ENCODE measurements at regions not wholly inside any gene's neighbourhood (a gene's known extent, or its start where the extent isn't known, plus 50 kb on each side); places are given as distances from the start of the nearest gene placed in this dataset.

- Histone ChIP-seq H4K20me1 (ENCODE audit: insufficient read depth, low read length) (no peaks in the 10 kb centered on the region), H2AFZ (ENCODE audit: low read length) (peak overlapping the region; percentile 20), H3K27me3 (ENCODE audit: insufficient read depth, low read length) (no peaks in the 10 kb centered on the region), H3K27ac (ENCODE audit: low read depth, low read length) (peak overlapping the region; percentile 34), H3K4me2 (ENCODE audit: insufficient read depth, low read length) (no peak overlapping the region), H3K79me2 (ENCODE audit: insufficient read depth, low read length) (peaks cover 5% of the 10 kb centered on the region), H3K9me3 (ENCODE audit: low read depth, low read length) (no peaks in the 10 kb centered on the region), H3K4me3 (ENCODE audit: insufficient read depth, low read length) (no peak overlapping the region), H3K4me1 (ENCODE audit: insufficient read depth, low read length) (peaks cover 46% of the 10 kb centered on the region), H3K36me3 (ENCODE audit: insufficient read depth, low read length) (no peaks in the 10 kb centered on the region)
- no peak for DNase-seq (ENCODE audit: insufficient read length, low spot score, missing footprints)
- TF ChIP-seq, protein P1, sequence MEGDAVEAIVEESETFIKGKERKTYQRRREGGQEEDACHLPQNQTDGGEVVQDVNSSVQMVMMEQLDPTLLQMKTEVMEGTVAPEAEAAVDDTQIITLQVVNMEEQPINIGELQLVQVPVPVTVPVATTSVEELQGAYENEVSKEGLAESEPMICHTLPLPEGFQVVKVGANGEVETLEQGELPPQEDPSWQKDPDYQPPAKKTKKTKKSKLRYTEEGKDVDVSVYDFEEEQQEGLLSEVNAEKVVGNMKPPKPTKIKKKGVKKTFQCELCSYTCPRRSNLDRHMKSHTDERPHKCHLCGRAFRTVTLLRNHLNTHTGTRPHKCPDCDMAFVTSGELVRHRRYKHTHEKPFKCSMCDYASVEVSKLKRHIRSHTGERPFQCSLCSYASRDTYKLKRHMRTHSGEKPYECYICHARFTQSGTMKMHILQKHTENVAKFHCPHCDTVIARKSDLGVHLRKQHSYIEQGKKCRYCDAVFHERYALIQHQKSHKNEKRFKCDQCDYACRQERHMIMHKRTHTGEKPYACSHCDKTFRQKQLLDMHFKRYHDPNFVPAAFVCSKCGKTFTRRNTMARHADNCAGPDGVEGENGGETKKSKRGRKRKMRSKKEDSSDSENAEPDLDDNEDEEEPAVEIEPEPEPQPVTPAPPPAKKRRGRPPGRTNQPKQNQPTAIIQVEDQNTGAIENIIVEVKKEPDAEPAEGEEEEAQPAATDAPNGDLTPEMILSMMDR (IDR thresholded peaks at IDR 0.05; ENCODE audit: extremely low read depth, low read depth, low read length): no peak
These were observed 226.8 kb upstream of the FN1 start for GRCh38 chr2:215662715-215663114.

DNA sequence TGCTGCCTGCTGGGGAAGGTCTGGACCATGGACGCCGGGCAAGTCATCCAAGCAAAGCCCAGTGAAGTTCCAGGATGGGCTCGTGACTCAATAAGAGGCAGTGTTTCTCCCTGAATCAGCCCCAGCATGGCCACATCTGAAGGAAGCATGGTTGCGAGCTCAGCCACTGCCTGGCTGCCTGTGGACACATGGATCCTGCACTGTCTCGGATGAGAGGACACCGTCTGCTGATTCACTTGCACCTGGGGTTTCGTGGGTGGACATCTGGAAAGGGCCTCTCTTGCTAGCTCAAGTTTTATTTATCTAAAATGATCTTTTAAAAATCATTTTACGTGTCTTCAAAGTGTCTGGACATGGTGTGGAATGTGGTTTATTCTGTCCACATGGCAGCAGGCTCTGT, 224.8 kb upstream of the FN1 start:
- H3K27ac ChIP-seq (ENCODE audit: low read depth, low read length): peak overlapping the region; percentile 73
- no peaks in the 10 kb centered on the region for H3K36me3 ChIP-seq (ENCODE audit: insufficient read depth, low read length)
- no peak overlapping the region for H3K4me2 ChIP-seq (ENCODE audit: insufficient read depth, low read length)
- H3K27me3 ChIP-seq (ENCODE audit: insufficient read depth, low read length): no peaks in the 10 kb centered on the region
- H3K4me1 ChIP-seq (ENCODE audit: insufficient read depth, low read length): peaks cover 50% of the 10 kb centered on the region
- DNase-seq (ENCODE audit: insufficient read length, low spot score, missing footprints): no peak
- H4K20me1 ChIP-seq (ENCODE audit: insufficient read depth, low read length): no peaks in the 10 kb centered on the region
- no peaks in the 10 kb centered on the region for H3K9me3 ChIP-seq (ENCODE audit: low read depth, low read length)
- peaks cover 5% of the 10 kb centered on the region for H3K79me2 ChIP-seq (ENCODE audit: insufficient read depth, low read length)
- TF ChIP-seq, protein P1 (IDR thresholded peaks at IDR 0.05; ENCODE audit: extremely low read depth, low read depth, low read length): no peak
- H3K4me3 ChIP-seq (ENCODE audit: insufficient read depth, low read length): no peak overlapping the region
- peak overlapping the region; percentile 78 for H2AFZ ChIP-seq (ENCODE audit: low read length)

DNA sequence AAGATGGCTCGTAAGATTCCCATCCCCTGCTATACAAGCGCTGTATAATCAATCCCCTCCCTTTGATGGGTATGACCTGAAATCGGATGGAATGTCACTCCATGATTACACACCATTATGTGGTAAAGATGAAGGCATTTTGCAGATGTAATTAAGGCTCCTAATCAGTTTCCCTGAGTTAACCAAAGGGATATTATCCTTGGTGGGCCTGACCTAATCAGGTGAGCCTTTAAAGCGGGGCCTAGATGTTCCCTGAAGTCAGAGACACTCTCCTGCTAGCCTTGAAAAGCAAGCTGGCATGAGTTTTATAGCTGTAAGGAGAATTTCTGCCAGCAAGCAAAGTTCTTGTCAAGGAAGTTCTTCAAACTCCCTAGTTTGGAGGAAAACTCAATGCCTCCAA, 223.8 kb upstream of the FN1 start:
- H3K4me2 ChIP-seq (ENCODE audit: insufficient read depth, low read length): no peak overlapping the region
- H3K27me3 ChIP-seq (ENCODE audit: insufficient read depth, low read length): no peaks in the 10 kb centered on the region
- no peaks in the 10 kb centered on the region for H4K20me1 ChIP-seq (ENCODE audit: insufficient read depth, low read length)
- H3K79me2 ChIP-seq (ENCODE audit: insufficient read depth, low read length): peaks cover 5% of the 10 kb centered on the region
- H3K36me3 ChIP-seq (ENCODE audit: insufficient read depth, low read length): no peaks in the 10 kb centered on the region
- TF ChIP-seq, protein P1 (IDR thresholded peaks at IDR 0.05; ENCODE audit: extremely low read depth, low read depth, low read length): no peak
- DNase-seq (ENCODE audit: insufficient read length, low spot score, missing footprints): no peak
- no peak overlapping the region for H3K4me3 ChIP-seq (ENCODE audit: insufficient read depth, low read length)
- no peak overlapping the region for H2AFZ ChIP-seq (ENCODE audit: low read length)
- H3K9me3 ChIP-seq (ENCODE audit: low read depth, low read length): no peaks in the 10 kb centered on the region
- peak overlapping the region; percentile 73 for H3K27ac ChIP-seq (ENCODE audit: low read depth, low read length)
- peaks cover 49% of the 10 kb centered on the region for H3K4me1 ChIP-seq (ENCODE audit: insufficient read depth, low read length)

- H3K9me3 ChIP-seq (ENCODE audit: low read depth, low read length): no peaks in the 10 kb centered on the region
- H3K4me3 ChIP-seq (ENCODE audit: insufficient read depth, low read length): no peak overlapping the region
- H3K36me3 ChIP-seq (ENCODE audit: insufficient read depth, low read length): no peaks in the 10 kb centered on the region
- no peak overlapping the region for H2AFZ ChIP-seq (ENCODE audit: low read length)
- no peaks in the 10 kb centered on the region for H4K20me1 ChIP-seq (ENCODE audit: insufficient read depth, low read length)
- no peaks in the 10 kb centered on the region for H3K27me3 ChIP-seq (ENCODE audit: insufficient read depth, low read length)
- peaks cover 5% of the 10 kb centered on the region for H3K79me2 ChIP-seq (ENCODE audit: insufficient read depth, low read length)
- no peak for DNase-seq (ENCODE audit: insufficient read length, low spot score, missing footprints)
- peaks cover 49% of the 10 kb centered on the region for H3K4me1 ChIP-seq (ENCODE audit: insufficient read depth, low read length)
- H3K27ac ChIP-seq (ENCODE audit: low read depth, low read length): peak overlapping the region; percentile 91
- TF ChIP-seq, protein P1 (IDR thresholded peaks at IDR 0.05; ENCODE audit: extremely low read depth, low read depth, low read length): no peak
- no peak overlapping the region for H3K4me2 ChIP-seq (ENCODE audit: insufficient read depth, low read length)
These were observed 222.9 kb upstream of the FN1 start for GRCh38 chr2:215658635-215659305.

Data from osteoblast (primary cell).